ENCODE measurements at regions not wholly inside any gene's neighbourhood (a gene's known extent, or its start where the extent isn't known, plus 50 kb on each side); places are given as distances from the start of the nearest gene placed in this dataset.

GRCh38 chr14:79971330-79971729 lies 240.0 kb downstream of the DIO2 start:
- no peaks in the 10 kb centered on the region for H3K27me3 ChIP-seq (ENCODE audit: control insufficient read depth, insufficient read depth, low read length)
- no peak overlapping the region for H3K4me2 ChIP-seq (ENCODE audit: extremely low read depth, insufficient read depth, low read length)
- no peak overlapping the region for H3K9ac ChIP-seq (ENCODE audit: insufficient read depth, low read length)
- no peak overlapping the region for H2AFZ ChIP-seq (ENCODE audit: low read length)
- H3K4me3 ChIP-seq (replicated peaks in 1 of 4; ENCODE audit: control extremely low read depth in 1 of 4, insufficient read depth in 1 of 4, low read depth in 3 of 4, low read length in 4 of 4), result no peak overlapping the region
- no peaks in the 10 kb centered on the region for H3K79me2 ChIP-seq (ENCODE audit: control insufficient read depth, insufficient read depth, low read length)
- H4K20me1 ChIP-seq (ENCODE audit: control insufficient read depth, extremely low read depth, insufficient read depth, low read length), result no peaks in the 10 kb centered on the region
- H3K27ac ChIP-seq (ENCODE audit: insufficient read depth, low read length), result no peak overlapping the region
- H3K4me1 ChIP-seq (ENCODE audit: control insufficient read depth, extremely low read depth, insufficient read depth, low read length), result no peaks in the 10 kb centered on the region
- TF ChIP-seq EZH2 (IDR thresholded peaks at IDR 0.05; ENCODE audit: low read length, missing control alignments) (no peak), CTCF (conservative IDR thresholded peaks at IDR 0.05 in 1 of 2, IDR thresholded peaks at IDR 0.05 in 1 of 2; ENCODE audit: low read depth in 1 of 2, low read length in 2 of 2) (no peak)
- H3K9me3 ChIP-seq (ENCODE audit: control insufficient read depth, insufficient read depth, low read depth, low read length), result no peaks in the 10 kb centered on the region
- no peaks in the 10 kb centered on the region for H3K36me3 ChIP-seq (ENCODE audit: control insufficient read depth, insufficient read depth, low read length)
- DNase-seq (ENCODE audit: low read depth in 2 of 2), result peak; percentile 8 to 66

GRCh38 chr14:79967453-79967852 lies 243.9 kb downstream of the DIO2 start:
- TF ChIP-seq EZH2 (IDR thresholded peaks at IDR 0.05; ENCODE audit: low read length, missing control alignments) (no peak), CTCF (conservative IDR thresholded peaks at IDR 0.05 in 1 of 2, IDR thresholded peaks at IDR 0.05 in 1 of 2; ENCODE audit: low read depth in 1 of 2, low read length in 2 of 2) (no peak)
- no peaks in the 10 kb centered on the region for H4K20me1 ChIP-seq (ENCODE audit: control insufficient read depth, extremely low read depth, insufficient read depth, low read length)
- H3K27ac ChIP-seq (ENCODE audit: insufficient read depth, low read length), result peak overlapping the region; percentile 27
- H2AFZ ChIP-seq (ENCODE audit: low read length), result no peak overlapping the region
- H3K9ac ChIP-seq (ENCODE audit: insufficient read depth, low read length), result no peak overlapping the region
- H3K4me2 ChIP-seq (ENCODE audit: extremely low read depth, insufficient read depth, low read length), result no peak overlapping the region
- no peaks in the 10 kb centered on the region for H3K36me3 ChIP-seq (ENCODE audit: control insufficient read depth, insufficient read depth, low read length)
- no peaks in the 10 kb centered on the region for H3K4me1 ChIP-seq (ENCODE audit: control insufficient read depth, extremely low read depth, insufficient read depth, low read length)
- no peaks in the 10 kb centered on the region for H3K9me3 ChIP-seq (ENCODE audit: control insufficient read depth, insufficient read depth, low read depth, low read length)
- no peaks in the 10 kb centered on the region for H3K27me3 ChIP-seq (ENCODE audit: control insufficient read depth, insufficient read depth, low read length)
- no peak overlapping the region for H3K4me3 ChIP-seq (replicated peaks in 1 of 4; ENCODE audit: control extremely low read depth in 1 of 4, insufficient read depth in 1 of 4, low read depth in 3 of 4, low read length in 4 of 4)
- DNase-seq (ENCODE audit: low read depth in 2 of 2), result peak in 1 of 2 donors; percentile 21
- no peaks in the 10 kb centered on the region for H3K79me2 ChIP-seq (ENCODE audit: control insufficient read depth, insufficient read depth, low read length)

- H3K27ac ChIP-seq (ENCODE audit: insufficient read depth, low read length), result peak overlapping the region; percentile 27
Observed at GRCh38 chr14:79967001-79967400, 244.3 kb downstream of the DIO2 start.

More at GRCh38 chr14:79967001-79967400, 244.3 kb downstream of the DIO2 start:
- Histone ChIP-seq H3K4me2 (ENCODE audit: extremely low read depth, insufficient read depth, low read length) (no peak overlapping the region), H3K4me1 (ENCODE audit: control insufficient read depth, extremely low read depth, insufficient read depth, low read length) (no peaks in the 10 kb centered on the region), H3K9me3 (ENCODE audit: control insufficient read depth, insufficient read depth, low read depth, low read length) (no peaks in the 10 kb centered on the region), H3K27me3 (ENCODE audit: control insufficient read depth, insufficient read depth, low read length) (no peaks in the 10 kb centered on the region), H3K79me2 (ENCODE audit: control insufficient read depth, insufficient read depth, low read length) (no peaks in the 10 kb centered on the region), H3K9ac (ENCODE audit: insufficient read depth, low read length) (no peak overlapping the region), H3K4me3 (replicated peaks in 1 of 4; ENCODE audit: control extremely low read depth in 1 of 4, insufficient read depth in 1 of 4, low read depth in 3 of 4, low read length in 4 of 4) (no peak overlapping the region), H4K20me1 (ENCODE audit: control insufficient read depth, extremely low read depth, insufficient read depth, low read length) (no peaks in the 10 kb centered on the region), H3K36me3 (ENCODE audit: control insufficient read depth, insufficient read depth, low read length) (no peaks in the 10 kb centered on the region), H2AFZ (ENCODE audit: low read length) (no peak overlapping the region)
- DNase-seq (ENCODE audit: low read depth in 2 of 2), result peak in 1 of 2 donors; percentile 63
- no peak for TF ChIP-seq EZH2 (IDR thresholded peaks at IDR 0.05; ENCODE audit: low read length, missing control alignments)
- TF ChIP-seq CTCF (conservative IDR thresholded peaks at IDR 0.05 in 1 of 2, IDR thresholded peaks at IDR 0.05 in 1 of 2; ENCODE audit: low read depth in 1 of 2, low read length in 2 of 2), result no peak

All from fibroblast of lung (primary cell).